ENCODE measurements at regions not wholly inside any gene's neighbourhood (a gene's known extent, or its start where the extent isn't known, plus 50 kb on each side); places are given as distances from the start of the nearest gene placed in this dataset.

GRCh38 chr16:14350626-14351025 is 279.4 kb downstream of the PARN start:
- Histone ChIP-seq H3K9me3 (ENCODE audit: insufficient read depth, low read length) (no peaks in the 10 kb centered on the region), H3K36me3 (ENCODE audit: insufficient read depth, insufficient read length, low read length) (no peaks in the 10 kb centered on the region), H3K9ac (ENCODE audit: insufficient read length, low read depth) (no peak overlapping the region), H3K4me3 (ENCODE audit: insufficient read length, low read depth) (no peak overlapping the region), H3K27me3 (ENCODE audit: insufficient read depth, insufficient read length) (no peaks in the 10 kb centered on the region), H3K4me1 (ENCODE audit: insufficient read depth, insufficient read length) (peaks cover 4% of the 10 kb centered on the region)
- no peak for DNase-seq (ENCODE audit: low read depth, low spot score)
- no peak for TF ChIP-seq YY1 (IDR thresholded peaks at IDR 0.05; ENCODE audit: insufficient read depth, insufficient read length)
- no peak for TF ChIP-seq SUZ12 (IDR thresholded peaks at IDR 0.05; ENCODE audit: extremely low read depth, insufficient read depth, insufficient read length)
- no peak for TF ChIP-seq ZNF274 (IDR thresholded peaks at IDR 0.05; ENCODE audit: low read depth, low read length)

GRCh38 chr16:14350081-14350480 is 279.0 kb downstream of the MRTFB start:
- Histone ChIP-seq H3K4me1 (ENCODE audit: insufficient read depth, insufficient read length) (peaks cover 4% of the 10 kb centered on the region), H3K9me3 (ENCODE audit: insufficient read depth, low read length) (no peaks in the 10 kb centered on the region), H3K27me3 (ENCODE audit: insufficient read depth, insufficient read length) (no peaks in the 10 kb centered on the region), H3K36me3 (ENCODE audit: insufficient read depth, insufficient read length, low read length) (no peaks in the 10 kb centered on the region), H3K9ac (ENCODE audit: insufficient read length, low read depth) (no peak overlapping the region), H3K4me3 (ENCODE audit: insufficient read length, low read depth) (no peak overlapping the region)
- DNase-seq (ENCODE audit: low read depth, low spot score): no peak
- TF ChIP-seq ZNF274 (IDR thresholded peaks at IDR 0.05; ENCODE audit: low read depth, low read length) (no peak), SUZ12 (IDR thresholded peaks at IDR 0.05; ENCODE audit: extremely low read depth, insufficient read depth, insufficient read length) (no peak), YY1 (IDR thresholded peaks at IDR 0.05; ENCODE audit: insufficient read depth, insufficient read length) (no peak)

GRCh38 chr16:14347706-14348105 is 276.6 kb downstream of the MRTFB start:
- TF ChIP-seq YY1 (IDR thresholded peaks at IDR 0.05; ENCODE audit: insufficient read depth, insufficient read length) (no peak), ZNF274 (IDR thresholded peaks at IDR 0.05; ENCODE audit: low read depth, low read length) (no peak), SUZ12 (IDR thresholded peaks at IDR 0.05; ENCODE audit: extremely low read depth, insufficient read depth, insufficient read length) (no peak)
- H3K4me3 ChIP-seq (ENCODE audit: insufficient read length, low read depth): no peak overlapping the region
- DNase-seq (ENCODE audit: low read depth, low spot score): no peak
- H3K9ac ChIP-seq (ENCODE audit: insufficient read length, low read depth): no peak overlapping the region
- no peaks in the 10 kb centered on the region for H3K4me1 ChIP-seq (ENCODE audit: insufficient read depth, insufficient read length)
- no peaks in the 10 kb centered on the region for H3K27me3 ChIP-seq (ENCODE audit: insufficient read depth, insufficient read length)
- no peaks in the 10 kb centered on the region for H3K36me3 ChIP-seq (ENCODE audit: insufficient read depth, insufficient read length, low read length)
- no peaks in the 10 kb centered on the region for H3K9me3 ChIP-seq (ENCODE audit: insufficient read depth, low read length)

- Histone ChIP-seq H3K4me1 (ENCODE audit: insufficient read depth, insufficient read length) (no peaks in the 10 kb centered on the region), H3K27me3 (ENCODE audit: insufficient read depth, insufficient read length) (no peaks in the 10 kb centered on the region)
- TF ChIP-seq SUZ12 (IDR thresholded peaks at IDR 0.05; ENCODE audit: extremely low read depth, insufficient read depth, insufficient read length) (no peak), ZNF274 (IDR thresholded peaks at IDR 0.05; ENCODE audit: low read depth, low read length) (no peak), YY1 (IDR thresholded peaks at IDR 0.05; ENCODE audit: insufficient read depth, insufficient read length) (no peak)
These were observed 275.4 kb downstream of the MRTFB start for GRCh38 chr16:14346278-14347142.

GRCh38 chr16:14345512-14346115 is 274.5 kb downstream of the MRTFB start:
- no peak for DNase-seq (ENCODE audit: low read depth, low spot score)
- Histone ChIP-seq H3K36me3 (ENCODE audit: insufficient read depth, insufficient read length, low read length) (no peaks in the 10 kb centered on the region), H3K9me3 (ENCODE audit: insufficient read depth, low read length) (no peaks in the 10 kb centered on the region; the same call in 1 of the 2 replicates), H3K4me1 (ENCODE audit: insufficient read depth, insufficient read length) (no peaks in the 10 kb centered on the region), H3K9ac (ENCODE audit: insufficient read length, low read depth) (no peak overlapping the region), H3K27me3 (ENCODE audit: insufficient read depth, insufficient read length) (no peaks in the 10 kb centered on the region), H3K4me3 (ENCODE audit: insufficient read length, low read depth) (no peak overlapping the region)
- TF ChIP-seq YY1 (IDR thresholded peaks at IDR 0.05; ENCODE audit: insufficient read depth, insufficient read length): no peak
- no peak for TF ChIP-seq SUZ12 (IDR thresholded peaks at IDR 0.05; ENCODE audit: extremely low read depth, insufficient read depth, insufficient read length)
- no peak for TF ChIP-seq ZNF274 (IDR thresholded peaks at IDR 0.05; ENCODE audit: low read depth, low read length)

More at GRCh38 chr16:14346278-14347142, 275.4 kb downstream of the MRTFB start:
- no peak overlapping the region for H3K4me3 ChIP-seq (ENCODE audit: insufficient read length, low read depth)
- DNase-seq (ENCODE audit: low read depth, low spot score): no peak
- H3K9ac ChIP-seq (ENCODE audit: insufficient read length, low read depth): no peak overlapping the region
- H3K9me3 ChIP-seq (ENCODE audit: insufficient read depth, low read length): no peaks in the 10 kb centered on the region; the same call in 1 of the 2 replicates
- H3K36me3 ChIP-seq (ENCODE audit: insufficient read depth, insufficient read length, low read length): no peaks in the 10 kb centered on the region

GRCh38 chr16:14344945-14345344 is 273.8 kb downstream of the MRTFB start:
- no peak overlapping the region for H3K4me3 ChIP-seq (ENCODE audit: insufficient read length, low read depth)
- no peak for DNase-seq (ENCODE audit: low read depth, low spot score)
- H3K27me3 ChIP-seq (ENCODE audit: insufficient read depth, insufficient read length): no peaks in the 10 kb centered on the region
- no peaks in the 10 kb centered on the region for H3K4me1 ChIP-seq (ENCODE audit: insufficient read depth, insufficient read length)
- no peak overlapping the region for H3K9ac ChIP-seq (ENCODE audit: insufficient read length, low read depth)
- no peaks in the 10 kb centered on the region for H3K36me3 ChIP-seq (ENCODE audit: insufficient read depth, insufficient read length, low read length)
- TF ChIP-seq ZNF274 (IDR thresholded peaks at IDR 0.05; ENCODE audit: low read depth, low read length) (no peak), SUZ12 (IDR thresholded peaks at IDR 0.05; ENCODE audit: extremely low read depth, insufficient read depth, insufficient read length) (no peak), YY1 (IDR thresholded peaks at IDR 0.05; ENCODE audit: insufficient read depth, insufficient read length) (no peak)
- no peaks in the 10 kb centered on the region; the same call in 1 of the 2 replicates for H3K9me3 ChIP-seq (ENCODE audit: insufficient read depth, low read length)

- H3K9ac ChIP-seq (ENCODE audit: insufficient read length, low read depth): no peak overlapping the region
- TF ChIP-seq YY1 (IDR thresholded peaks at IDR 0.05; ENCODE audit: insufficient read depth, insufficient read length) (no peak), ZNF274 (IDR thresholded peaks at IDR 0.05; ENCODE audit: low read depth, low read length) (no peak), SUZ12 (IDR thresholded peaks at IDR 0.05; ENCODE audit: extremely low read depth, insufficient read depth, insufficient read length) (no peak)
- H3K36me3 ChIP-seq (ENCODE audit: insufficient read depth, insufficient read length, low read length): no peaks in the 10 kb centered on the region
- no peaks in the 10 kb centered on the region for H3K27me3 ChIP-seq (ENCODE audit: insufficient read depth, insufficient read length)
- H3K4me1 ChIP-seq (ENCODE audit: insufficient read depth, insufficient read length): no peaks in the 10 kb centered on the region
- DNase-seq (ENCODE audit: low read depth, low spot score): no peak
- no peaks in the 10 kb centered on the region; the same call in 1 of the 2 replicates for H3K9me3 ChIP-seq (ENCODE audit: insufficient read depth, low read length)
- H3K4me3 ChIP-seq (ENCODE audit: insufficient read length, low read depth): no peak overlapping the region
These were observed 273.2 kb downstream of the MRTFB start for GRCh38 chr16:14344292-14344691.

Measured in NT2/D1 (cell line).